Cardiac septum (tissue), 1 donor: ENCODE measurements at regions not wholly inside any gene's neighbourhood (a gene's known extent, or its start where the extent isn't known, plus 50 kb on each side); places are given as distances from the start of the nearest gene placed in this dataset.
"Not testable (repeated sequence)": the region's sequence is repeated elsewhere in the genome, so short reads cannot be mapped to it uniquely, and the experiment has no call there.

Experiments used
- DNase-seq: peaks from one replicate; pipeline ENCODE4 v3.0.0-alpha.2; 2020; ENCODE audit warnings: low spot score
- intact Hi-C: fragments of 100-400 bp; cut with DNase I; formaldehyde crosslinking; loops from one replicate; pipeline ENCODE4 v1.14.0; 2022
- donor health status: DM: no; HTN: no; CAD: no.

DNA sequence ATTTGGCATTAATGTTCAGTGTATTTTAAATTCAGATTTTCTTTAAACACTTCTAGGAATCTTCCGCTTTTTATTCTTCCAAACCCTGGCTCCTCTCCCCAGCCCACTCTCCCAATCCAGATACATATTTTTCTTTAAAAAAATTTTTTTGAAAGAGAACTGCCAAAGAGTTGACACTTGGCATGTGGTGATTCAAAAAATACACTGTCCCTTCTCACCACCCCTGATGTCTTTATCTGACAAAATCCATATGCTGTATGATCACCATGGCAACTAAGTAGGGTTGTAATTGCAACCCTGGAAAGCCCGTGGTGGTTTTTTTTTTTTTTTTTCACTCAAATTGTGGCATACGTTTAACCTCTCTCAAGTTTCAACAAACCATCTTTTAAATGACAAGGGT, 355.8 kb upstream of the SASH1 start:
- intact Hi-C loops = no loop called here
- no peak for DNase-seq

DNA sequence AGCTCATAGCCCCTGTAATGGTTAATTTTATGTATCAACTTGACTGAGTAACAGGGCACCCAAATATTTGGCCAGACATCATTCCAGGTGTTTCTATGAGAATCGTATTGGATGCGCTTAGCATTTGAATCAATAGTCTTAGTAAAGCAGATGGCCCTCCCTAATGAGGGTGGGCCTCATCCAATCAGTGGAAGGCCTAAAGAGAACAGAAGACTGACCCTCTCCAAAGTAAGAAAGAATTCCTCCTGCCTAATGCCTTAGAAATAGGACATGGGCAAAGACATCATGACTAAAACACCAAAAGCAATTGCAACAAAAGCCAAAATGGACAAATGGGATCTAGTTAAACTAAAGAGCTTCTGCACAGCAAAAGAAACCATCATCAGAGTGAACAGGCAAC, 352.5 kb upstream of the SASH1 start:
- intact Hi-C loops = no loop called here
- DNase-seq = no peak

DNA sequence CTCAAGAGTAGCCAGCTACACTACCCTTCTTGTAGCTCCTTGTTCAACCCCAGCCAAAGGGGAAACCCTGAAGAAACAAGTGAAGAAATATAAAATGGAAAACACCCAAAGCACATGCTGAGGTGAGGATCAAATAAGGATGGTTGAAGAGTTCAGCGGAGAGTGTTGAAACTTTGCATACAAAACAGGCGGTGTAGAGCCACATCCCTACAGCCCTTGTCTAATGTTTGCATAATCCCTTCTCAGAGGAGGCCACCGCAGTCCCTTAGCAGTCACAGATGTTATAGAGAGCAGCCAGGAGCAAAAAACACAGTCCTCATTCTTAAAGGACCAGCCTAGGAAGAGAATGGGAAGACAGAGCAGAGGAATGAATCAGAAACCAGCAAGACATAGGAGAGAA, 350.7 kb upstream of the SASH1 start:
- intact Hi-C loops = no loop called here

DNA sequence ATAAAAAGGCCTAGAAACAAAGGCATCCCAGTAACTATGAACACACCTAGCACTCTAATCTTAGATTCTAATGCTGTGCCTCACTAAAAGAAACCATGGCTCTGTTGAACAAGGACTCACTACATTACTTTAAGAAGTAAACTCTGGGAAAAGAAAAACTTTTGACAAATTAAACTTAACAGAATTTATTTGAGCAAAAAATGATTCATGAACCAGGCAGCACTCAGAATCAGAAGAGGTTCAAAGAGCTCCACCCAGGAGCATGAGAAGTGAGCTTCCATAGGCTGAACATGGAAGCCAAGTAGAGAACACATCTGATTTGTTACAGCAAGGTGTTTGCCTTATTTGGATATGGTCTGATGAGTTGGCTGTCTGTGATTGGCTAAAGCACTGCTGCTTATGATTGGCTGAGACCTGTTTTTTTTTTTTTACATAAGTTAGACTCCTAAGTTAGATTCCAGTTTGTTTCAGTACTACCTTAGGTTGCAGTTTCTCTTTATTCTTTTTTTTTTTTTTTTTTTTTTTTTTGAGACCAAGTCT, 343.6 kb upstream of the SASH1 start:
- intact Hi-C loops = no loop called here
- DNase-seq = no peak

More for the DNA sequence above, 350.7 kb upstream of the SASH1 start:
- no peak for DNase-seq

GRCh38 chr6:148001844-148002642, 340.6 kb upstream of the SASH1 start:
- no peak for DNase-seq
- intact Hi-C loops = no loop called here

GRCh38 chr6:148004651-148005050, 338.0 kb upstream of the SASH1 start:
- no peak for DNase-seq
- intact Hi-C loops = no loop called here

DNA sequence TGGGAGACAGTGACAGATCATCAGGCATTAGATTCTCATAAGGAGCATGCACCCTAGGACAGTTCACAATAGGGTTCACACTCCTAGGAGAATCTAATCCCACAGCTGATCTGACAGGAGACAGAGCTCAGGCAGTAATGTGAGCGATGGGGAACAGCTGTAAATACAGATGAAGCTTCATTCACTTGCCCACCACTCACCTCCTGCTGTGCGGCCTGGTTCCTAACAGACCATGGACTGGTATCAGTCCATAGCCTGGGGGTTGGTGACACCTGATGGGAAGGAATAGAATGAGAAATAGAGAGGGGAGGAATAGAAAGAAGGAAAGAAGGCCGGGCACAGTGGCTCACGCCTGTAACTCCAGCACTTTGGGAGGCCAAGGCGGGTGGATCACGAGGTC, 336.8 kb upstream of the SASH1 start:
- DNase-seq = no peak
- intact Hi-C loops = no loop called here

GRCh38 chr6:148010516-148010915, 332.1 kb upstream of the SASH1 start:
- intact Hi-C loops = not testable (repeated sequence)

GRCh38 chr6:148016013-148016412, 326.6 kb upstream of the SASH1 start:
- intact Hi-C loops = no loop called here
- DNase-seq = no peak

More at GRCh38 chr6:148010516-148010915, 332.1 kb upstream of the SASH1 start:
- not testable (repeated sequence) for DNase-seq

- intact Hi-C loops = no loop called here
- no peak for DNase-seq
Observed at GRCh38 chr6:148021165-148021564, 321.5 kb upstream of the SASH1 start.

DNA sequence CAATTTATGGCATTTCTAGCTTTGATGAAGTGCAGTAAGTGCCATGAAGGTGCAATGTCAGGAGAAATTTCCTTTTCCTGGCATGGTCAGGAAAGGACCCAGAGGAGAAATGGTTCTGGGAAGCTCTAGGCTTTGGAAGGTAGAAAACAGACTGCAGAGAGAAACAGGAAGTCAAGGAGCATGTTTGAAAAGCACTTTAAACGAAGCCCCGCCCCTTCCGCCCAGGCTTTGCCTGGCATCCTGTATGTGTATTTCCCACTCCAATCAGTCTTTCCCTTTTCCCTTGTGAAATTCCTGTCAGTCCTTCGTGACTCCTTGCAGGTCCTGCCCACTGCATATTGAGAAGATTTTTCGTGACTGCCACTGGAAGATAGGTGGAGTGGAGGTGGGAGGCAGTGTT, 320.9 kb upstream of the SASH1 start:
- no peak for DNase-seq
- intact Hi-C loops = no loop called here

DNA sequence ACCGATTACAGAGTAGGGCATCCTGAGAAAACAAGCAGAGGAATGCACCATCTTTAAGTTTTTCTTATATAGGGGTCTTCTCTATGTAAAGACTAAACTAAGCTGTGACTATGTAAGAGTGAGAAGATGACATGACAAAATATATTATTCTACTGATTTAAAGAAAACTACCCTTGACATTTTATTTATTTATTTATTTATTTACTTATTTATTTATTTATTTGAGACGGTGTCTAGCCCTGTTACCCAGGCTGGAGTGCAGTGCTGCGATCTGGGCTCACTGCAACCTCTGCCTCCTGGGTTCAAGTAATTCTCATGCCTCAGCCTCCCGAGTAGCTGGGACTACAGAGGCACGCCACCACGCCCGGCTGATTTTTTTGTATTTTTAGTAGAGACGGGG, 320.4 kb upstream of the SASH1 start:
- DNase-seq, intact Hi-C loops: not testable (repeated sequence)

GRCh38 chr6:148027201-148027600, 315.4 kb upstream of the SASH1 start:
- intact Hi-C loops = no loop called here
- DNase-seq = no peak

GRCh38 chr6:148035806-148036390, 306.7 kb upstream of the SASH1 start:
- intact Hi-C loops = no loop called here
- DNase-seq = no peak

- intact Hi-C loops = no loop called here
- no peak for DNase-seq
Observed at GRCh38 chr6:148037496-148037895, 305.1 kb upstream of the SASH1 start.

- intact Hi-C loops = no loop called here
- no peak for DNase-seq
Observed at GRCh38 chr6:148041546-148041945, 301.1 kb upstream of the SASH1 start.

DNA sequence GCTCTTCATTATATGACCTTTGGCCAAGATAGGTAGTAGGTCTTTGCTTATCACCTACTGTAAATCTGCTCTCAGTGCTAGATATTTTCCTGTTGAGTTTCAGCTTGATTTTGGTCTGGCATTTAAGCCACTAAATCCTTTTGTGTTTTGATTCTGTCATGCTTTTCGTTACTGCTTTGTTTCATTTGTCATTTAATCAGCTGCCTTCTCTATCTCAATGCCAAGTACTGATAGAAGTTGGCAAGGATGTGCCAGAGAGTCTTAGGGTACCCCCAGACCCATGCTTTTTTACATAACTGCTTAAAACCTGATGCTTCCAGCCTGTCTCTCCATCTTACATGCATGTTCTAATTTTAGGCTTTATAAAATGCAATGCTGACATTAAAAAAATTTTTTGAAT, 300.1 kb upstream of the SASH1 start:
- intact Hi-C loops = no loop called here
- DNase-seq = no peak

DNA sequence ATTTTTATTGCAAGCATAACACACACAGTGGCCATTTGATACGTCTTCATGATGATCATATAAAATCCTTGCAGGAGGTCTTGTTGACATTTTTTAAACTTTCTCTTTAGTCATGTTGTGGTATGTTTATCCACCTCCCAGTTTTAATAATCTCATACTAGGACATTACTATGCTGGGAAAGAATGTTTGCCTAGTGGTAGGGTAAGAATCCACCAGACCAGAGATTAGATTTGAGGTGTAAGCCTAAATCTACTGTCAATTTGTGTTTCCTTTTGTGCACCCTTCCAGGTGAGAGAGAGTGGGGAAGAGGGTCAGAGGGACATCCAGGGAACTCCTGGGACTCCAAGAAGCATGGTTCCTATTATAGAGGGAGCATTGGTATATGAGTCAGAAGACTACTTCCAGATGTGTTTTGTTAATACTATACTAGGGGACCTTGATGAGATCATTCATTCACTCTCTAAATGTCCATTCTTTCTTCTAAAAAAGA, 298.3 kb upstream of the SASH1 start:
- DNase-seq = no peak
- intact Hi-C loops = no loop called here

DNA sequence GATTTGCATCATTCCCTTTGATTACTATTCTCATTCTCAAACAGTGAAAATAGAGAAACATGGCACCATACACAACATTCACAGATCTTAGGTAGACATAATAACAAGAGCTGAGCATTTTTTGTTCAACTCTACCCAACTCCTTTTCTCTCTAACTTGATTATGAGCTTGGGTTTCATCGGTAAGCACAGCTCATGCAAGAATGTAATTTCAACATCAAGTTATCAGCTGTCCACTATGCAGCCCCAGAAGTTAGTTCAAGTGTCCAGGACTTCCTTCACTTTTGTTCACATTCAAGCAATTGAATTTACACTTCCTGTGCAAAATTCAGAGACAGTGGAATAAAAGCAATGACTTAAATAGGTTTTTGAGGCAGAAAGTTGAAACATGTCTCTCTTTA, 297.7 kb upstream of the SASH1 start:
- DNase-seq = no peak
- intact Hi-C loops = no loop called here

DNA sequence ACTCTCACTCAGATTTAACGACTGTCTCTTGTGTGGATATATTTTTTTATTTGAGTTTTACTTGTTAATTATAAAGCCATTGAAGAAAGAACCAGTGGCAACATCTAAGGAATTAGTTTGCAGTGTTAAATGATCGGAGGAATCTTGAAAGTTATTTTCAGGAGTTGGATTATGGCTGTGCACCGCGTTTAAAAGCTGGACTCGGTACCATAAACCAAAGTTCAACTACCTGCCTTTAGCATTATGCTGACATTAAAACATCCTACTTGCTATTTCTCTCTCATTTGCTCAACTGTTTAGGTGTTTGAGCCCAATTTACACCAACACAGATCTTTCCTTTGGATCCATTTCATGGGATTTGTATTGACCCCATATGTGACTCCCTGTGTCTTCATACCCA, 289.4 kb upstream of the SASH1 start:
- no peak for DNase-seq
- intact Hi-C loops = no loop called here

- no peak for DNase-seq
- intact Hi-C loops = no loop called here
Observed at GRCh38 chr6:148053796-148054195, 288.8 kb upstream of the SASH1 start.
